SK-N-MC (cell line): ENCODE measurements at regions not wholly inside any gene's neighbourhood (a gene's known extent, or its start where the extent isn't known, plus 50 kb on each side); places are given as distances from the start of the nearest gene placed in this dataset.

ENCODE experiments used
- EZH2 ChIP-seq: fragments of 200-600 bp; sonication (generic); IDR thresholded peaks from one replicate; pipeline ENCODE4 v1.6.1; 2017; ENCODE audit warnings: antibody characterized with exemption
- FOXP2 ChIP-seq: optimal IDR thresholded peaks from 2 replicates; pipeline ENCODE3; 2011; ENCODE audit warnings: mild to moderate bottlenecking, moderate library complexity; ENCODE audit not compliant: insufficient read depth; ENCODE audit errors: extremely low read length, control extremely low read depth
- POLR2AphosphoS5 ChIP-seq: IDR thresholded peaks from 2 replicates; pipeline ENCODE4 v1.6.1; 2012; ENCODE audit warnings: mild to moderate bottlenecking, low read depth, low read length, borderline replicate concordance

DNA sequence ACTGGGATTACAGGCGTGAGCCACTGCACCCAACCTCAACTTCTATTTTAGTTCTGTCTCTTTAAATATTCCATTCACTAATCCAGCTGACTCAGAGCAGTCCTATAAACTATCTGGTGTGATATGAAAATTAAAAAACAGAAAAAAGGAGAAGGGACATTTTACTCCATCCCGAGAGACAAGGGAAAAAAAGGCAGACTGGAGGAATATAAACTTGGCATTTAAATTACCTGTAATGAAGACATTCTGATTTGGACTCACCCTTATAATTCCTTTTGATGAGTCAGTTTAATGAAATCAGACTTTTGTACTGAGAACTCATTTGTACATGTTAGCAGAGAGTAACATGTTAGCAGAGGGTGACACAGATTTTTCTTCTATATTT, 74.8 kb upstream of the RIOK3 start:
- TF ChIP-seq EZH2 (no peak), POLR2AphosphoS5 (no peak), FOXP2 (no peak)
